Liver (tissue), 2 donors: ENCODE measurements at regions not wholly inside any gene's neighbourhood (a gene's known extent, or its start where the extent isn't known, plus 50 kb on each side); places are given as distances from the start of the nearest gene placed in this dataset.

Experiments used
- CTCF ChIP-seq: fragments of 150-350 bp; IDR thresholded peaks from 2 replicates; pipeline ENCODE4 v1.5.1; 2017; ENCODE audit warnings: improper control_type of control experiment, low read depth, low read length; ENCODE audit not compliant: missing input control
- FOXA2 ChIP-seq: IDR thresholded peaks from 2 replicates; pipeline ENCODE4 v1.6.1; 2016; ENCODE audit warnings: antibody characterized with exemption
- donor health status: healthy.

GRCh38 chr1:67560580-67561255, 124.3 kb upstream of the GADD45A start:
- peak; percentile 5 for TF ChIP-seq CTCF
- TF ChIP-seq FOXA2: no peak
